HG03139 (cell line): ENCODE measurements at regions not wholly inside any gene's neighbourhood (a gene's known extent, or its start where the extent isn't known, plus 50 kb on each side); places are given as distances from the start of the nearest gene placed in this dataset.

Experiments used
- ATAC-seq: cut with Tn5 transposase; IDR thresholded peaks from one replicate; pipeline ENCODE4 v1.9.1; 2021; ENCODE audit not compliant: unreplicated experiment

- no peak for ATAC-seq
These were observed 287.9 kb upstream of the ARRDC4 start for GRCh38 chr15:97672586-97672985.

- no peak for ATAC-seq
These were observed 281.8 kb upstream of the ARRDC4 start for GRCh38 chr15:97678656-97679055.

- no peak for ATAC-seq
These were observed 281.3 kb upstream of the ARRDC4 start for GRCh38 chr15:97679106-97679688.

- ATAC-seq = no peak
These were observed 279.8 kb upstream of the ARRDC4 start for GRCh38 chr15:97680606-97681220.

- ATAC-seq = no peak
These were observed 276.7 kb upstream of the ARRDC4 start for GRCh38 chr15:97683831-97684230.

GRCh38 chr15:97684249-97684648, 276.3 kb upstream of the ARRDC4 start:
- no peak for ATAC-seq

- no peak for ATAC-seq
These were observed 274.2 kb upstream of the ARRDC4 start for GRCh38 chr15:97686324-97686723.

GRCh38 chr15:97687654-97688053, 272.8 kb upstream of the ARRDC4 start:
- no peak for ATAC-seq

GRCh38 chr15:97688177-97688576, 272.3 kb upstream of the ARRDC4 start:
- ATAC-seq = no peak

GRCh38 chr15:97688886-97689285, 271.6 kb upstream of the ARRDC4 start:
- ATAC-seq = no peak

GRCh38 chr15:97691078-97691477, 269.4 kb upstream of the ARRDC4 start:
- no peak for ATAC-seq

GRCh38 chr15:97691799-97692198, 268.7 kb upstream of the ARRDC4 start:
- no peak for ATAC-seq

GRCh38 chr15:97692301-97693015, 268.0 kb upstream of the ARRDC4 start:
- ATAC-seq = no peak

GRCh38 chr15:97694456-97694855, 266.0 kb upstream of the ARRDC4 start:
- no peak for ATAC-seq

GRCh38 chr15:97703400-97703799, 257.1 kb upstream of the ARRDC4 start:
- ATAC-seq = no peak

GRCh38 chr15:97706059-97706458, 254.4 kb upstream of the ARRDC4 start:
- ATAC-seq = no peak

GRCh38 chr15:97708252-97708651, 252.3 kb upstream of the ARRDC4 start:
- ATAC-seq = no peak

- no peak for ATAC-seq
These were observed 248.0 kb upstream of the ARRDC4 start for GRCh38 chr15:97712530-97712929.

GRCh38 chr15:97717806-97718205, 242.7 kb upstream of the ARRDC4 start:
- ATAC-seq = no peak

GRCh38 chr15:97718509-97718908, 242.0 kb upstream of the ARRDC4 start:
- no peak for ATAC-seq

- no peak for ATAC-seq
These were observed 231.7 kb upstream of the ARRDC4 start for GRCh38 chr15:97728791-97729190.

- ATAC-seq = no peak
These were observed 231.2 kb upstream of the ARRDC4 start for GRCh38 chr15:97729270-97729669.
